ENCODE measurements at regions not wholly inside any gene's neighbourhood (a gene's known extent, or its start where the extent isn't known, plus 50 kb on each side); places are given as distances from the start of the nearest gene placed in this dataset.

- no peak overlapping the region for H3K4me3 ChIP-seq
- DNase-seq = no peak
- no peak overlapping the region for H3K27ac ChIP-seq
- H3K36me3 ChIP-seq = no peaks in the 10 kb centered on the region
- 92 to 100% (median 96%) methylated on average over 1 of the region's 1 CpG for WGBS, 5 donors
- TF ChIP-seq, protein P1, sequence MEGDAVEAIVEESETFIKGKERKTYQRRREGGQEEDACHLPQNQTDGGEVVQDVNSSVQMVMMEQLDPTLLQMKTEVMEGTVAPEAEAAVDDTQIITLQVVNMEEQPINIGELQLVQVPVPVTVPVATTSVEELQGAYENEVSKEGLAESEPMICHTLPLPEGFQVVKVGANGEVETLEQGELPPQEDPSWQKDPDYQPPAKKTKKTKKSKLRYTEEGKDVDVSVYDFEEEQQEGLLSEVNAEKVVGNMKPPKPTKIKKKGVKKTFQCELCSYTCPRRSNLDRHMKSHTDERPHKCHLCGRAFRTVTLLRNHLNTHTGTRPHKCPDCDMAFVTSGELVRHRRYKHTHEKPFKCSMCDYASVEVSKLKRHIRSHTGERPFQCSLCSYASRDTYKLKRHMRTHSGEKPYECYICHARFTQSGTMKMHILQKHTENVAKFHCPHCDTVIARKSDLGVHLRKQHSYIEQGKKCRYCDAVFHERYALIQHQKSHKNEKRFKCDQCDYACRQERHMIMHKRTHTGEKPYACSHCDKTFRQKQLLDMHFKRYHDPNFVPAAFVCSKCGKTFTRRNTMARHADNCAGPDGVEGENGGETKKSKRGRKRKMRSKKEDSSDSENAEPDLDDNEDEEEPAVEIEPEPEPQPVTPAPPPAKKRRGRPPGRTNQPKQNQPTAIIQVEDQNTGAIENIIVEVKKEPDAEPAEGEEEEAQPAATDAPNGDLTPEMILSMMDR (IDR thresholded peaks at IDR 0.05 in 8 of 11, conservative IDR thresholded peaks at IDR 0.05 in 3 of 11) = no peak
- TF ChIP-seq POLR2AphosphoS5 (IDR thresholded peaks at IDR 0.05) = no peak
- TF ChIP-seq POLR2A (IDR thresholded peaks at IDR 0.05) = no peak
- intact Hi-C loops (cut with DNase I; ENCODE audit: low total_unique reads) = no loop called here
- H3K4me1 ChIP-seq = no peaks in the 10 kb centered on the region
- no peaks in the 10 kb centered on the region for H3K9me3 ChIP-seq
- H3K27me3 ChIP-seq (replicated peaks in 1 of 7) = no peaks in the 10 kb centered on the region
Observed at GRCh38 chr5:143732402-143732801, 79.6 kb upstream of the HMHB1 start.

GRCh38 chr5:143730112-143730801 lies 81.7 kb upstream of the HMHB1 start:
- no peak for DNase-seq
- H3K27me3 ChIP-seq (replicated peaks in 1 of 7) = no peaks in the 10 kb centered on the region
- WGBS, 5 donors = 86 to 97% (median 87%) methylated on average over 3 of the region's 3 CpGs
- no peak overlapping the region for H3K4me3 ChIP-seq
- intact Hi-C loops (cut with DNase I; ENCODE audit: low total_unique reads) = no loop called here
- H3K27ac ChIP-seq = no peak overlapping the region
- peaks cover 0 to 9% (median 5%) of the 10 kb centered on the region in 8 donors for H3K9me3 ChIP-seq
- H3K36me3 ChIP-seq = no peaks in the 10 kb centered on the region
- H3K4me1 ChIP-seq = no peaks in the 10 kb centered on the region
- TF ChIP-seq POLR2AphosphoS5 (IDR thresholded peaks at IDR 0.05) = no peak
- no peak for TF ChIP-seq POLR2A (IDR thresholded peaks at IDR 0.05)
- TF ChIP-seq, protein P1 (IDR thresholded peaks at IDR 0.05 in 8 of 11, conservative IDR thresholded peaks at IDR 0.05 in 3 of 11) = no peak

- intact Hi-C loops (cut with DNase I; ENCODE audit: low total_unique reads) = no loop called here
- TF ChIP-seq, protein P1 (IDR thresholded peaks at IDR 0.05 in 8 of 11, conservative IDR thresholded peaks at IDR 0.05 in 3 of 11) = no peak
- no peak for TF ChIP-seq POLR2A (IDR thresholded peaks at IDR 0.05)
- TF ChIP-seq POLR2AphosphoS5 (IDR thresholded peaks at IDR 0.05) = no peak
- no peaks in the 10 kb centered on the region for H3K36me3 ChIP-seq
- no peak overlapping the region for H3K4me3 ChIP-seq
- 92 to 99% (median 96%) methylated on average over 1 of the region's 1 CpG for WGBS, 5 donors
- H3K27me3 ChIP-seq (replicated peaks in 1 of 7) = no peaks in the 10 kb centered on the region
- H3K27ac ChIP-seq = no peak overlapping the region
- peaks cover 0 to 17% (median 13%) of the 10 kb centered on the region in 8 donors for H3K9me3 ChIP-seq
- no peaks in the 10 kb centered on the region for H3K4me1 ChIP-seq
- no peak for DNase-seq
Observed at GRCh38 chr5:143729334-143729946, 82.5 kb upstream of the HMHB1 start.

DNA sequence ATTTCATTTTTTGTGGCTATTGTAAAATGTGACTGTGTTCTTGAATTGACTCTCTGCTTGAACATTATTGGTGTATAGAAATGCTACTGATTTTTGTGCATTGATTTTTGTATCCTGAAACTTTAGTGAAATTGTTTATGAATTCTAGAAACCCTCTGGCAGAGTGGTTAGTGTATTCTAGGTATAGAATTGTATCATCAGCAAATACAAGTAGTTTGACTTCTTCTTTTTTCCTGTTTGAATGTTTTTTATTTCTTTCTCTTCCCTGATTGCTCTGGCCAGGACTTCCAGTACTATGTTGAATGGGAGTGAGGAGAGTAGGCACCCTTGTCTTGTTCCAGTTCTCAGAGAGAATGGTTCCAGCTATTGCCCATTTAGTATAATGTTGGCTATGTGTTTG lies 88.8 kb upstream of the HMHB1 start:
- H3K27ac ChIP-seq = no peak overlapping the region
- no peak for DNase-seq
- no peaks in the 10 kb centered on the region for H3K36me3 ChIP-seq
- H3K27me3 ChIP-seq (replicated peaks in 1 of 7) = no peaks in the 10 kb centered on the region
- TF ChIP-seq POLR2AphosphoS5 (IDR thresholded peaks at IDR 0.05) = no peak
- no peak for TF ChIP-seq POLR2A (IDR thresholded peaks at IDR 0.05)
- TF ChIP-seq, protein P1 (IDR thresholded peaks at IDR 0.05 in 8 of 11, conservative IDR thresholded peaks at IDR 0.05 in 3 of 11) = no peak
- no peak overlapping the region for H3K4me3 ChIP-seq
- no peaks in the 10 kb centered on the region for H3K4me1 ChIP-seq
- intact Hi-C loops (cut with DNase I; ENCODE audit: low total_unique reads) = no loop called here
- peaks cover 0 to 27% (median 20%) of the 10 kb centered on the region in 8 donors for H3K9me3 ChIP-seq

Measured in spleen (tissue), 11 donors.